ENCODE measurements at regions not wholly inside any gene's neighbourhood (a gene's known extent, or its start where the extent isn't known, plus 50 kb on each side); places are given as distances from the start of the nearest gene placed in this dataset.

DNA sequence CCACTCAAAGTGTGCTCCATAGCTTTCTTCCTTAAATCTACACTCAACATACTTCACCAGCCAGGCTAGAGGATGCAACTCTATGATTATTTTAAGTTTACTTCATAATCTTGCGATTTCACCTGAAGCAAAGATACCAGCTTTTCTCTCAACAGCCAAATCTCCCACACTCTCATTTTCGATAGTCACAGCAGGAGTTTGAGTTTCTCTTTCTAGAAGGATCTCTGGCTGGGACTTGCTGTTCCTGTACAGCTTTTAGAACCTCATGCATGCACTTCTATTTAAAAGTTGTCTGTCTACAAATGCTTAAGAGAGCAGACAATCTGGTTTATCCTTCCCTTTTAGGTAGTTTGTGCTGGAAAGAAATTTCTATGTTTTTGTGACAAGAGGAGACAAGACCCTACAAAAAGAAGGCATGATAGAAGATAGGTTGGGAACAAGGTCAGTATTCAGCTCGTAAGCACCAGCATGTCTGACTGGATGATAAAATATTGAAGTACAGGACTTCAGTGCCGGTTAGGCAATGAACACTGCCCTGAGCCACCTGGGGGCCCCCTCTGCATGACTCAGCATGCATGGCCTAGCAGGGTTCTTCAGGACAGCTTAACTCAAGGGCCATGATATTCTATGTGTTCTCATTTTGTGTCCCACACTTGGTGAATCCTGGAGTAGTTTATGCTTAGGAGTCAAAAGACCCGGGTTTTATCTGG, 65.6 kb downstream of the ATXN3L start:
- Histone ChIP-seq H3K4me3 (ENCODE audit: low read length) (no peak overlapping the region), H3K4me1 (ENCODE audit: control insufficient read depth, insufficient read depth, low read length) (no peaks in the 10 kb centered on the region), H3K9ac (ENCODE audit: low read length) (no peak overlapping the region), H3K9me3 (ENCODE audit: control insufficient read depth, low read length) (no peaks in the 10 kb centered on the region), H3K36me3 (ENCODE audit: control insufficient read depth, insufficient read depth, low read length) (no peaks in the 10 kb centered on the region), H3K27me3 (ENCODE audit: control insufficient read depth, insufficient read depth, low read length) (no peaks in the 10 kb centered on the region)

DNA sequence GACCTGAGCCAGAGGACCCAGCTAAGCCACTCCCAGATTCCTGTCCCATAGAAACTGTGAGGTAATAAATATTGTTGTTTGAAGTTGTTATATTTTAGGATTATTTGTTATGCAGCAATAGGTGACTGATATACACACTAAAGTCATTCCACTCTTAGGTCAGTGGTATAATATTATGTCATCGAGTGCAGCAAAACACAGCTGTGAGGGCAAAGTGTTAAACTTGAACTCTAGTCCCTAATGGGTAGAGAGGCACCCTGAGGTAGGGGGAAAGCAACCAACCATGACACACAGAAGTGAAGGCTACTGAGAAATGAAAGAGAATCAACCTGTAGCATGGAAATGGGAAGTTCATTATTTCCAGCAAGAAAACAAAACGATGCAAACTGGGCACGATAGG, 66.6 kb downstream of the ATXN3L start:
- Histone ChIP-seq H3K4me1 (ENCODE audit: control insufficient read depth, insufficient read depth, low read length) (no peaks in the 10 kb centered on the region), H3K27me3 (ENCODE audit: control insufficient read depth, insufficient read depth, low read length) (no peaks in the 10 kb centered on the region), H3K4me3 (ENCODE audit: low read length) (no peak overlapping the region), H3K36me3 (ENCODE audit: control insufficient read depth, insufficient read depth, low read length) (no peaks in the 10 kb centered on the region), H3K9me3 (ENCODE audit: control insufficient read depth, low read length) (no peaks in the 10 kb centered on the region), H3K9ac (ENCODE audit: low read length) (no peak overlapping the region)

DNA sequence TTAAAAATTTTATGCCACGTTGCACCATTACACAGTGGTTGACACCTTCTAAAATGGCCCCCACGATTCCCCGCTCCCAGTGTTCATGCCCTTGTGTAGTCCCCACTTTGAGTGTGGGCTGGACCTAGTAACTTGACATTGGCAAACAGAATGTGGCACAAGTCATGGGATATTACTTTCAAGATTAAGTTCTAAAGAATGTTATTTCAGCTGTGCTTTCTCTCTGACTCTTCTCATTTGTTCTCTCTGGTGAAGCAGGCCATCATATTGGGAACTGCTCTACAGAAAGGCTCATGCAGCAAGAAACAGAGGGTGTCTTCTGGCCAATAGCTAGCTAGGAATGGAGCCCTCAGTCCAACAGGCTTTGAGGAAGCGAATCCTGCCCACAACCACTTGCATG, 67.1 kb downstream of the ATXN3L start:
- H3K36me3 ChIP-seq (ENCODE audit: control insufficient read depth, insufficient read depth, low read length): no peaks in the 10 kb centered on the region
- no peak overlapping the region for H3K9ac ChIP-seq (ENCODE audit: low read length)
- H3K4me3 ChIP-seq (ENCODE audit: low read length): no peak overlapping the region
- H3K27me3 ChIP-seq (ENCODE audit: control insufficient read depth, insufficient read depth, low read length): no peaks in the 10 kb centered on the region
- no peaks in the 10 kb centered on the region for H3K4me1 ChIP-seq (ENCODE audit: control insufficient read depth, insufficient read depth, low read length)
- no peaks in the 10 kb centered on the region for H3K9me3 ChIP-seq (ENCODE audit: control insufficient read depth, low read length)

DNA sequence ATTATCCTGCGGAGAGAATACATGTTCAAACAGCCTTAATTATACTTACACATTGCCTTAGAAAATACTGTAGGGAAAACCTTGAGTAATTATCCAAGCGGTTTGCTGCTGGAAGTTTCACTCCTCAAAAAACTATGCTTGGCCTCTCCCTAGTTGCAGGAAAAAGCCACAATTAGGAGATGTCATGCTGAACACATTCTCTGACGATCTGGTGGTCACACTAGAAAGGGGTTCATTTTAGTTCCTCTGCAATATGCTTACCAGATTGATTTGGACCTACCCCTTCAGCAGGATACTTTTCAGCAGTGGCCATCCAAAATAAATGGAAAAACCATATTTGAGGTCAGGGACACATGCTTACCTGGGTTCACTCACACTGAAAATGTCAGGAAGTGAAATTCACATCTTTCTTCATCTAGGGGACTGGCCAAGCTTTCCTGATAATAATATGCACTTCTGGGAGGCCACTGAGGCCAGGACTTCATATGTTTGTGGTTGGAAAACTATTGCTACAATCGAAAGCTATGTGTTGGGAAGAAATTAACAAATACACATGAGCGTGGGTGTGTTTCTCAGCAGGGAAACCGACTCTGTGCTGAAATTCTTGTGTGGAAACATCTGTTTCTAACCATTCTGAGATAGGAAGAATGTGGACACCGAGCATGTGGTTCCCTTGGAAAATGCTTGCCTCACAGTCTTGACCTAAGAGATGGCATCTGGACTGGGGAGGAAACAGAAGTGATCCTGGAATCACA, 68.8 kb downstream of the ATXN3L start:
- Histone ChIP-seq H3K9me3 (ENCODE audit: control insufficient read depth, low read length) (no peaks in the 10 kb centered on the region), H3K4me3 (ENCODE audit: low read length) (no peak overlapping the region), H3K27me3 (ENCODE audit: control insufficient read depth, insufficient read depth, low read length) (no peaks in the 10 kb centered on the region)

DNA sequence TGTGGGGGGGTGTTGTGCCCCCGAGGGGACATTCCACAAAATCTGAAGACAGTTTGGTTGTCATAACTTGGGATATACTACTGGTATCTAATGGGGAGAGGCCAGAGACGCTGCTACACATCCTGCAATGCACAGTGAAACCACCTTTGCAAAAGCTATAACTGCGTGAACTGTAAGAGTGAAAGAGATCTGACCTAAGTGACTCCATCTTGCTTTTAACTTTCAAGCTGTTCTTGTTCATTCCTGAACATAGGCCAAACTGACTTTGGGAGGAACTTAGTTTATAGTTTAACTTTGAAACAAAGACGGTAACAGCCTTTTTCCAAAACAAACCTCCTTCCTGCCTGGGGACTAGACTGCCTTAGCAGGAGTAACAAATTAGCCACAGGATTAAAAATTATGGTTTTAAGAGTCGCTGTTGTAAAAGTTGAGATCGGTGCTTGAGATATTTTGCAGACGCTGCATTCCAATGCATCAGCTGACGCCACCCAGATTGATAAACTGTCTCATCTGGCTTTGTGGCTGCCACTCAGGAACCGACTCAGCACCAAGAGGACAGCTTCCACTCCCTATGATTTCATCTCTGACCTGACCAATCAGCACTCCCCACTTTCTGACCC, 70.9 kb downstream of the ATXN3L start:
- H3K9ac ChIP-seq (ENCODE audit: low read length): no peak overlapping the region
- H3K4me3 ChIP-seq (ENCODE audit: low read length): no peak overlapping the region
- H3K27me3 ChIP-seq (ENCODE audit: control insufficient read depth, insufficient read depth, low read length): no peaks in the 10 kb centered on the region
- no peaks in the 10 kb centered on the region for H3K36me3 ChIP-seq (ENCODE audit: control insufficient read depth, insufficient read depth, low read length)
- no peaks in the 10 kb centered on the region for H3K9me3 ChIP-seq (ENCODE audit: control insufficient read depth, low read length)
- no peaks in the 10 kb centered on the region for H3K4me1 ChIP-seq (ENCODE audit: control insufficient read depth, insufficient read depth, low read length)

More for the DNA sequence above, 68.8 kb downstream of the ATXN3L start:
- Histone ChIP-seq H3K36me3 (ENCODE audit: control insufficient read depth, insufficient read depth, low read length) (no peaks in the 10 kb centered on the region), H3K9ac (ENCODE audit: low read length) (no peak overlapping the region), H3K4me1 (ENCODE audit: control insufficient read depth, insufficient read depth, low read length) (no peaks in the 10 kb centered on the region)

DNA sequence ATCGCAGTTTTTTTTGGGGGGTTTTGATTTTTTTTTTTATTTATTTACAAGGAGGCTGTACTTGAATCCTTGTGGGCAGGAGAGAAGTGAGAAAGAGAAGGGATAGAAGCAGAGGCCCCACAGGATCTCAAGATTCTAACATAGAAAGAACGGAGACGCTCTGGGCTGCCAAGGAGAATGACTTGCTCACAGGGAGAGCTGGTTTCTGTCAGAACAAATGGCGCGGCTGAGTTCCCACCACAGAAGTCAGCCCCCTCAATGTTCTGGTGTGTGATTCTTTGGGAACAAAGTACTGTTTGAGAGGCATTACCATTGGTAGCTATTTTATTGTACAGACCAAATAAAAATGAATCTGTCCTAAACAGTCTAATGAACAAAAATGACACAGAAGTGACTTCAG, 80.6 kb downstream of the ATXN3L start:
- Histone ChIP-seq H3K4me1 (ENCODE audit: control insufficient read depth, insufficient read depth, low read length) (no peaks in the 10 kb centered on the region), H3K4me3 (ENCODE audit: low read length) (no peak overlapping the region), H3K27me3 (ENCODE audit: control insufficient read depth, insufficient read depth, low read length) (no peaks in the 10 kb centered on the region), H3K9me3 (ENCODE audit: control insufficient read depth, low read length) (no peaks in the 10 kb centered on the region), H3K36me3 (ENCODE audit: control insufficient read depth, insufficient read depth, low read length) (no peaks in the 10 kb centered on the region), H3K9ac (ENCODE audit: low read length) (no peak overlapping the region)

DNA sequence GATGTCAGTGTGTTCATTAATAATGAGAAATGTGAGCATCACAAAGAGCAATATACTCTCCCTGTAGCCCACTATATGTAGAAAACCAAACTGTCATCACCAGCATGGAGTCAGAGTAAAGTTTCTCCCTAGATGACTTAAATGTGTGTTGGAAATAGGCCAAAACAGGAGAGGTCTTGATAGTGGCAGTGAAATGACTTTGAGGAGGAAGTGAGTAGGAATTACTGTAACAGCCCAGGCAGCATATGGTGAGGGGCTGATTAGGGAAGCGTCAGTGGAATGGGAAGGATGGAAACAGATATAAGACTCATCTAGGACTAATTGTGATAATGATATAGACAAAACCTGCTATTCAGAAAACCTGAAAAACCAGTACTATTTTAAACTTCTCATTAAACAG, 83.9 kb downstream of the ATXN3L start:
- no peaks in the 10 kb centered on the region for H3K27me3 ChIP-seq (ENCODE audit: control insufficient read depth, insufficient read depth, low read length)
- no peak overlapping the region for H3K9ac ChIP-seq (ENCODE audit: low read length)
- no peaks in the 10 kb centered on the region for H3K9me3 ChIP-seq (ENCODE audit: control insufficient read depth, low read length)
- H3K36me3 ChIP-seq (ENCODE audit: control insufficient read depth, insufficient read depth, low read length): no peaks in the 10 kb centered on the region
- H3K4me1 ChIP-seq (ENCODE audit: control insufficient read depth, insufficient read depth, low read length): no peaks in the 10 kb centered on the region
- no peak overlapping the region for H3K4me3 ChIP-seq (ENCODE audit: low read length)

DNA sequence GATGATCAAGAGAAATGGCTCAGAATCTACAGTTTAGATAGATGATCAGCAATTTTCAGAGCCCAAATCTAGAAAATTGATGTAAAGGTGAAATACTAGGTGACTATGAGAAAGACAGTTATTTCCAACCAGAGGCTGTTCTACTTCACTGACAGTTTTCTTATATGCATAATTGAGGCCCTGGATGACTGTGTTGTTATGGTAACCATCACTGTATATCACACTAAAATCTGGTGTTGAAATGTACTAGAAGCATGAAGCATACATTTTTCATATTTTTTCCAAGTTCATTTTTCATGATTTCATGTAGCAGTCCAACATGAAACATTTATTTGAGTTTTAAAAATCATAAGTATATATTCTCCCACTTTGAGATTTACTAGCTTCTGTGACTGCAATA, 87.4 kb downstream of the ATXN3L start:
- Histone ChIP-seq H3K4me1 (ENCODE audit: control insufficient read depth, insufficient read depth, low read length) (no peaks in the 10 kb centered on the region), H3K9me3 (ENCODE audit: control insufficient read depth, low read length) (no peaks in the 10 kb centered on the region), H3K4me3 (ENCODE audit: low read length) (no peak overlapping the region), H3K27me3 (ENCODE audit: control insufficient read depth, insufficient read depth, low read length) (no peaks in the 10 kb centered on the region), H3K36me3 (ENCODE audit: control insufficient read depth, insufficient read depth, low read length) (no peaks in the 10 kb centered on the region), H3K9ac (ENCODE audit: low read length) (no peak overlapping the region)

DNA sequence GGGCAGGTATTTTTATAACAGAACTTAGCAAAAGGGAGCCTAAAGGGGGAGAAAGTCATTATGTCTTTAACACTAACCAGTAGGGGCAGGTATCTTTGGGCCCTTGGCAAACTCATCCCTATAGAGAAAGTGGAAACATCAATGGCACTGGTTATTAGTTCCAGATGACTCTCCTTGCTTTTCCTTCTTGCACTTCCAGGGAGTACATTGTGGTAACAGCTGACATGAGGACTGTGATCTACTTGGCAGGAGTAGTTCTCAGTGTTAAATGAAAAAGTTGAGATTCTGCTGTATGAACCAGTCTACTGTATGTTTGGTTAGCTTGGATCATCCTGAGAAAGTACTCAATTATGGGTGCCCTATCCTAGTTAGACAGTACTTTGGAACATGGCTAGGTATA, 93.6 kb downstream of the ATXN3L start:
- Histone ChIP-seq H3K9ac (ENCODE audit: low read length) (no peak overlapping the region), H3K27me3 (ENCODE audit: control insufficient read depth, insufficient read depth, low read length) (no peaks in the 10 kb centered on the region), H3K4me1 (ENCODE audit: control insufficient read depth, insufficient read depth, low read length) (peaks cover 2% of the 10 kb centered on the region), H3K36me3 (ENCODE audit: control insufficient read depth, insufficient read depth, low read length) (no peaks in the 10 kb centered on the region), H3K4me3 (ENCODE audit: low read length) (no peak overlapping the region), H3K9me3 (ENCODE audit: control insufficient read depth, low read length) (no peaks in the 10 kb centered on the region)

DNA sequence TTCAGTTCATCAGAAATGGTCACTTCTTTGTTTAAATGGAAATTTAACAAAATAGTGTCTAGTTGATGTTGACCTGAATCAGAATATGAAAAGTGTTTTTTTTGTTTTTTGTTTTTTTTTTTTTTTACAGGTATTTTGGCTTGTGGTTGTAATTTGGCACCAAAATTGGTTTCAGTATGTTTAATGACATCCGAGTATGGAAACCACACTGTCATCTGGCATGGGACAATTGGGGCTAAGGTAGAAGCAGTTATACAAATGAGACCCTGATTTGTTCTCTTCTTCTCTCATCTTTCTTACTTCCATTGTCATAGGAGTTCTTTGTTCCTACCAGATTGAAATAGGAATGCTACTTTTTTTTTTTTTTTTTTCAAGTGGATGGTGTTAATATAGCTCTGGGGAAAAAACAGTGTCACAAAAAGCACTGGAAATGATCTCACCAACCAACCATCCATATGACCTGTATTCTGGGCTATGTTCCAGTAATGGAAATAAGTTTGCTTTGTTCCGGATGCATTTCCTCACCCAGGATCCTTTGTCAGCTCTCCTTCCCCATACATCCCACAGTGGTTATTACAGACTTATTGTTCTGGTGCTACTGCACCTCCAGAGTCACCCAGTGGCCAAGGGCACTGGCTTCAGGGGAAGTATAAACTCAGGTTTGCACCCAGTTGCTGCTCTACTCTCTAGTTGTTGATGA, 95.8 kb downstream of the ATXN3L start:
- Histone ChIP-seq H3K27me3 (ENCODE audit: control insufficient read depth, insufficient read depth, low read length) (no peaks in the 10 kb centered on the region), H3K9ac (ENCODE audit: low read length) (no peak overlapping the region), H3K4me1 (ENCODE audit: control insufficient read depth, insufficient read depth, low read length) (peaks cover 9% of the 10 kb centered on the region), H3K36me3 (ENCODE audit: control insufficient read depth, insufficient read depth, low read length) (no peaks in the 10 kb centered on the region), H3K4me3 (ENCODE audit: low read length) (no peak overlapping the region), H3K9me3 (ENCODE audit: control insufficient read depth, low read length) (no peaks in the 10 kb centered on the region)

DNA sequence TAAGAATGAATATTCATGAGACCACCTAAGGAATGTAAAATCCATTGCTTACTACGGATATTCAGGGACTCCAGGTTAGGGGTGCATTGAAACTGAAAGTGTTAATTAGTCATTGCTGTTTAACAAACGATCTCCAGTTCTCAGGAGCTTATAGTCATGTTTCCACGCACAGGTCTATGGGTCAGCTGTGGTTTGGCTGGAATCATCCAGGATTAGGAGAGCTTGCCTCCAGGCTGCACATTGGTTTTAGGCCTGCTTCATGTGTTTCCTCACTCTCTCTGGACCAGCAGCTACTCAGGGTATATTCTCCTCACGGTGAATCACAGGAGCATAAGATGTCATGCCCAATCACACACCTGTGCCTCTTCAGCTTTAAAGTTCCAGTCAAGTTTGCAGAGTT, 98.9 kb downstream of the ATXN3L start:
- H3K4me1 ChIP-seq (ENCODE audit: control insufficient read depth, insufficient read depth, low read length): peaks cover 9% of the 10 kb centered on the region
- H3K9ac ChIP-seq (ENCODE audit: low read length): no peak overlapping the region
- no peaks in the 10 kb centered on the region for H3K9me3 ChIP-seq (ENCODE audit: control insufficient read depth, low read length)
- no peaks in the 10 kb centered on the region for H3K27me3 ChIP-seq (ENCODE audit: control insufficient read depth, insufficient read depth, low read length)
- no peaks in the 10 kb centered on the region for H3K36me3 ChIP-seq (ENCODE audit: control insufficient read depth, insufficient read depth, low read length)
- H3K4me3 ChIP-seq (ENCODE audit: low read length): no peak overlapping the region
